Prostate gland (tissue), 2 donors: ENCODE measurements at regions not wholly inside any gene's neighbourhood (a gene's known extent, or its start where the extent isn't known, plus 50 kb on each side); places are given as distances from the start of the nearest gene placed in this dataset.

ENCODE experiments used
- CTCF ChIP-seq, 4 experiments: fragments of 200-600 bp in 2 of 4; fragments of 450-650 bp in 2 of 4; sonication (generic) in 2 of 4; IDR thresholded peaks; 1 replicate in 3 of 4; 2 replicates in 1 of 4; pipeline ENCODE4 v1.5.1; 2016 to 2019; ENCODE audit warnings: antibody characterized with exemption in 4 of 4, mild to moderate bottlenecking in 2 of 4, moderate library complexity in 2 of 4
- POLR2A ChIP-seq: fragments of 450-650 bp; IDR thresholded peaks from one replicate; pipeline ENCODE4 v1.6.1; 2016; ENCODE audit warnings: antibody characterized with exemption, mild to moderate bottlenecking
- POLR2AphosphoS5 ChIP-seq: sonication (generic); formaldehyde crosslinking; IDR thresholded peaks from one replicate; pipeline ENCODE4 v1.6.1; 2017; ENCODE audit warnings: antibody characterized with exemption

- TF ChIP-seq CTCF (IDR thresholded peaks at IDR 0.05) (no peak), POLR2A (no peak), POLR2AphosphoS5 (no peak)
Measured at GRCh38 chr7:106791526-106791925, 73.6 kb upstream of the PIK3CG start.
